Natural killer cell (primary cell): ENCODE measurements at regions not wholly inside any gene's neighbourhood (a gene's known extent, or its start where the extent isn't known, plus 50 kb on each side); places are given as distances from the start of the nearest gene placed in this dataset.
A peak's percentile ranks its signal among the peaks of the same experiment; 100 is the strongest.

ENCODE experiments used
- ATAC-seq, 3 donors: fragments of 150-1000 bp in 2 of 3; fragments of 200-7000 bp in 1 of 3; cut with Tn5 transposase; 1 replicate in 1 of 3; 2 replicates in 2 of 3; pipeline ENCODE4 v1.10.0; 2021; ENCODE audit warnings: mild to moderate bottlenecking in 2 of 3, moderate library complexity in 2 of 3
- DNase-seq, 2 donors: peaks; one replicate each; pipeline versions ENCODE4 v3.0.0 to v3.0.0-alpha.2; 2013 to 2021; ENCODE audit warnings: mixed read lengths in 1 of 2
- H3K27ac ChIP-seq: one replicate; pipeline ENCODE4 v1.5.1; 2013; ENCODE audit warnings: mild to moderate bottlenecking, low read length
- H3K27me3 ChIP-seq: one replicate; pipeline ENCODE4 v1.6.1; 2013; ENCODE audit warnings: low read length; ENCODE audit not compliant: control insufficient read depth, insufficient read depth
- H3K36me3 ChIP-seq: one replicate; pipeline ENCODE4 v1.6.1; 2013; ENCODE audit warnings: low read length; ENCODE audit not compliant: control insufficient read depth, insufficient read depth
- H3K4me1 ChIP-seq: one replicate; pipeline ENCODE4 v1.6.1; 2013; ENCODE audit warnings: low read length; ENCODE audit not compliant: control insufficient read depth, insufficient read depth
- H3K4me3 ChIP-seq: one replicate; pipeline ENCODE4 v1.5.1; 2013; ENCODE audit warnings: low read length
- H3K9me3 ChIP-seq: one replicate; pipeline ENCODE4 v1.6.1; 2013; ENCODE audit warnings: low read length; ENCODE audit not compliant: control insufficient read depth, insufficient read depth
- H3K27ac Mint-ChIP-seq, 2 donors: one replicate each; pipeline ENCODE4 v1.8.0; 2022; ENCODE audit warnings: mild to moderate bottlenecking in 2 of 2, mixed read lengths in 2 of 2, moderate library complexity in 1 of 2
- H3K27me3 Mint-ChIP-seq, 2 donors: one replicate each; pipeline ENCODE4 v1.8.0; 2022; ENCODE audit warnings: low read depth in 2 of 2, mixed read lengths in 2 of 2
- H3K36me3 Mint-ChIP-seq: one replicate; pipeline ENCODE4 v1.8.0; 2022; ENCODE audit warnings: mixed read lengths
- H3K4me1 Mint-ChIP-seq, 2 donors: one replicate each; pipeline ENCODE4 v1.8.0; 2022; ENCODE audit warnings: mixed read lengths in 2 of 2
- H3K4me3 Mint-ChIP-seq: one replicate; pipeline ENCODE4 v1.8.0; 2022; ENCODE audit warnings: mild to moderate bottlenecking, moderate library complexity, mixed read lengths
- H3K9me3 Mint-ChIP-seq, 2 donors: one replicate each; pipeline ENCODE4 v1.8.0; 2022; ENCODE audit warnings: mixed read lengths in 2 of 2
- WGBS: methylation state at CpG from one replicate; pipeline ENCODE4 v1.1.7; 2013; ENCODE audit warnings: missing lambda C conversion rate; ENCODE audit not compliant: insufficient coverage; 5-methylcytosine and 5-hydroxymethylcytosine counted together
- intact Hi-C: fragments of 100-400 bp; cut with micrococcal nuclease; formaldehyde crosslinking; loops from one replicate; pipeline ENCODE4 v1.14.2; 2022
- TF ChIP-seq, protein P1 (sequence below): fragments of 200-600 bp; IDR thresholded peaks from one replicate; pipeline ENCODE4 v1.8.0; 2022; ENCODE audit warnings: antibody characterized with exemption

DNA sequence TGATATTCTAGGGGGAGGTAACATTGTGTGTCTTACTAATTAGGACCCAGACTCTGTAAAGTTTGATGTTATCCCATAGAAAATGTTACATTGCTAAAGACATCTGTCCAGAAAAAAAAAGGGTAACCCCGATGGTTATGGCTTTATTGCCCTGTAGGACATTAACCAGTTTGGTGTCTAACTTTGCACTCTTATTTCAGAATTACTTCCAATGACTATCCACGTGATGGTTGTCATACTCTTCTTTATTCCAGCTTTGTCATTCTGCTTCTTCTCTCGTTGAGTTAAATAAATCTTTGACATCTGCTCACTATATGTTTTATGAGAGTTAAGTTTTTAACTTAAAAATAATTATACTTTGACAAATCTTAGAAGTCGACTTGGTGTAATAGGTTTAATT, 180.4 kb upstream of the ANKRD55 start:
- no peak overlapping the region for H3K27ac Mint-ChIP-seq
- WGBS: 51% methylated on average over 2 of the region's 4 CpGs

DNA sequence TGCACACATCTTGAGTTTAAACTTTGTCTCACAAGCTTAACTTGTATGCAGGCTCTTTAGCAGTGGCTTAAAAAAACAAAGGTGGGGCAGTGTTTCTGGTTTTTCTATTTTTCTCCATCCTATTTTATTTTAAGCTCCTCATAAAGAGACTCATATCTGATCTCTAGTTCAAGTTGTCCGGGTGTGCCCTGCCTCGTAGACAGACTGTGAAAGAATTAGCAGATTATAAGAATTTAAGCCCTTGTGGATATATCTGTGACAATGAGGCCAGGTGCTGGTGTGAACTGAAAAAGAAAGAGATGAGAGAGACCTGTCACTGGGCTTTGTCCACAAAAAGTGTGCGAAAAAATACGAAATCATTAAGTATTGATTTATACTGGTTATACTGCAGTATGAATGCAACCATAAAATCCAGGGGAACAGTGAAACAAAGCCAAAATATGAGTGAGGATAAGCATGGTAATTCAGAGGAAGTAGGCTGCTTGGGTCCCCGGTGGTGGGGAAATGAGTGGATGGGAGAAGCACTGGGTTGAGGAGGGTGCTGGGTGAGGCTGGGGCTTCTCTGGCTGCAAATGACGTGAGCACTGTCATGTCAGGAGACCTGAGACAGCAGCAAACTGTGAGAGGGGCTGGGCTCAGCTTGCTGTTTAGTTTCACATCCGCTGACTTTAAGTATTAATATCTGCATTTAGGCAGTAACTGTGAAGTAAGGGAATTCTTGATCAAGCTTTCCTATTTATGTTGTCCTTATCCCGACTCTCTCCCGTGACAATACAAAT, 179.7 kb upstream of the ANKRD55 start:
- Histone ChIP-seq H3K4me1 (peaks cover 8% of the 10 kb centered on the region), H3K36me3 (no peaks in the 10 kb centered on the region), H3K27me3 (no peaks in the 10 kb centered on the region), H3K27ac (peak overlapping the region; percentile 75), H3K9me3 (no peaks in the 10 kb centered on the region), H3K4me3 (no peak overlapping the region)
- peak in 1 of 2 donors; percentile 32 for DNase-seq
- Mint-ChIP-seq H3K4me3 (no peak overlapping the region), H3K9me3 (no peaks in the 10 kb centered on the region), H3K27ac (peak overlapping the region in 1 of 2 donors; percentile 39), H3K36me3 (no peaks in the 10 kb centered on the region), H3K27me3 (peaks cover 0 to 3% of the 10 kb centered on the region in 2 donors), H3K4me1 (peaks cover 0 to 13% of the 10 kb centered on the region in 2 donors)
- intact Hi-C loops: no loop called here
- TF ChIP-seq, protein P1, sequence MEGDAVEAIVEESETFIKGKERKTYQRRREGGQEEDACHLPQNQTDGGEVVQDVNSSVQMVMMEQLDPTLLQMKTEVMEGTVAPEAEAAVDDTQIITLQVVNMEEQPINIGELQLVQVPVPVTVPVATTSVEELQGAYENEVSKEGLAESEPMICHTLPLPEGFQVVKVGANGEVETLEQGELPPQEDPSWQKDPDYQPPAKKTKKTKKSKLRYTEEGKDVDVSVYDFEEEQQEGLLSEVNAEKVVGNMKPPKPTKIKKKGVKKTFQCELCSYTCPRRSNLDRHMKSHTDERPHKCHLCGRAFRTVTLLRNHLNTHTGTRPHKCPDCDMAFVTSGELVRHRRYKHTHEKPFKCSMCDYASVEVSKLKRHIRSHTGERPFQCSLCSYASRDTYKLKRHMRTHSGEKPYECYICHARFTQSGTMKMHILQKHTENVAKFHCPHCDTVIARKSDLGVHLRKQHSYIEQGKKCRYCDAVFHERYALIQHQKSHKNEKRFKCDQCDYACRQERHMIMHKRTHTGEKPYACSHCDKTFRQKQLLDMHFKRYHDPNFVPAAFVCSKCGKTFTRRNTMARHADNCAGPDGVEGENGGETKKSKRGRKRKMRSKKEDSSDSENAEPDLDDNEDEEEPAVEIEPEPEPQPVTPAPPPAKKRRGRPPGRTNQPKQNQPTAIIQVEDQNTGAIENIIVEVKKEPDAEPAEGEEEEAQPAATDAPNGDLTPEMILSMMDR: no peak
- WGBS: 54% methylated on average over 7 of the region's 9 CpGs
- ATAC-seq: peak in 1 of 3 donors; percentile 48

More for the DNA sequence above, 180.4 kb upstream of the ANKRD55 start:
- H3K27ac ChIP-seq: peak overlapping the region; percentile 56
- peaks cover 8% of the 10 kb centered on the region for H3K4me1 ChIP-seq
- TF ChIP-seq, protein P1: no peak
- no peak overlapping the region for H3K4me3 ChIP-seq
- peaks cover 0 to 13% of the 10 kb centered on the region in 2 donors for H3K4me1 Mint-ChIP-seq
- no peaks in the 10 kb centered on the region for H3K36me3 ChIP-seq
- intact Hi-C loops: no loop called here
- DNase-seq (no peak), ATAC-seq (no peak)
- no peak overlapping the region for H3K4me3 Mint-ChIP-seq
- peaks cover 0 to 3% of the 10 kb centered on the region in 2 donors for H3K27me3 Mint-ChIP-seq
- no peaks in the 10 kb centered on the region for H3K36me3 Mint-ChIP-seq
- no peaks in the 10 kb centered on the region for H3K9me3 Mint-ChIP-seq
- no peaks in the 10 kb centered on the region for H3K9me3 ChIP-seq
- no peaks in the 10 kb centered on the region for H3K27me3 ChIP-seq

DNA sequence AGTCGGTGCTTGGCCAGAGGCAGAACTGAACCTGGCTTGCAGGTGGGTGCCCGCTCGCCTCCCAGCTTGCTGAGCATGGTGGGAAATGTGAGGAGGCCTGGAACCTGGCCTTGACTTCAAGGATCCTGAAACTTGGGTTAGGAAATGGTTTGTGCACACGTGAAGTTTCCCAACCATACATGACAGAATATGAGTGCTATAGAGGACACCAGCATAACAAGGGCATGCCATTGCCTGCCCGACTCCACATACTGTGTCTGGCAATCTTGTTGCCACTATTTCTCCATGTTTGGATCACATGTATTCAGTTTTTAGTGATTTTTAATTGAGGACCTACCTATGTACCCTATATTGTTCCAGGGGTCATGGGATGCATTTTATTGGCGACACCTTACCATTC, 177.6 kb upstream of the ANKRD55 start:
- no peaks in the 10 kb centered on the region for H3K9me3 ChIP-seq
- intact Hi-C loops: no loop called here

More for the DNA sequence above, 177.6 kb upstream of the ANKRD55 start:
- H3K36me3 ChIP-seq: no peaks in the 10 kb centered on the region
- DNase-seq: no peak
- TF ChIP-seq, protein P1: no peak
- H3K4me3 ChIP-seq: no peak overlapping the region
- Mint-ChIP-seq H3K9me3 (no peaks in the 10 kb centered on the region), H3K4me3 (no peak overlapping the region), H3K27me3 (peaks cover 0 to 6% of the 10 kb centered on the region in 2 donors), H3K36me3 (no peaks in the 10 kb centered on the region), H3K27ac (no peak overlapping the region), H3K4me1 (peaks cover 0 to 11% of the 10 kb centered on the region in 2 donors)
- 90% methylated on average over 6 of the region's 6 CpGs for WGBS
- H3K4me1 ChIP-seq: peaks cover 8% of the 10 kb centered on the region
- H3K27me3 ChIP-seq: no peaks in the 10 kb centered on the region
- ATAC-seq: no peak
- no peak overlapping the region for H3K27ac ChIP-seq
